ENCODE measurements at regions not wholly inside any gene's neighbourhood (a gene's known extent, or its start where the extent isn't known, plus 50 kb on each side); places are given as distances from the start of the nearest gene placed in this dataset.

GRCh38 chr9:105883847-105884246 lies 189.5 kb downstream of the TMEM38B start:
- H3K9me2 ChIP-seq (ENCODE audit: insufficient read depth, low read length) = no peaks in the 10 kb centered on the region
- H3K79me2 ChIP-seq (ENCODE audit: insufficient read depth, low read depth, low read length) = no peaks in the 10 kb centered on the region
- no peak overlapping the region for H3K4me3 ChIP-seq (ENCODE audit: low read depth, low read length, poor library complexity, severe bottlenecking)
- no peak overlapping the region for H3K27ac ChIP-seq (ENCODE audit: low read depth, low read length, poor library complexity, severe bottlenecking)
- intact Hi-C loops (cut with micrococcal nuclease; ENCODE audit: unreplicated experiment) = loop anchor here (5.0 kb wide), 2 partner anchors 42 to 457 kb away; no protein-coding TSS in a partner anchor
- no peaks in the 10 kb centered on the region for H3K36me3 ChIP-seq (ENCODE audit: insufficient read depth, low read length)
- no TSS peak for BruUV-seq (replicated peaks)
- no peaks in the 10 kb centered on the region for H4K20me1 ChIP-seq (ENCODE audit: insufficient read depth, low read length)
- CTCF ChIA-PET (ENCODE audit: unreplicated experiment) = no interaction called here
- POLR2A ChIA-PET = interaction anchor here (0.6 to 0.7 kb wide), 2 partner anchors 42 to 1937 kb away, joined by 3 to 4 read pairs; no protein-coding TSS in a partner anchor
- H3K4me2 ChIP-seq (ENCODE audit: low read length) = no peak overlapping the region
- H2AFZ ChIP-seq (ENCODE audit: low read length) = no peak overlapping the region
- no peaks in the 10 kb centered on the region for H3K4me1 ChIP-seq (ENCODE audit: insufficient read depth, low read length, poor library complexity, severe bottlenecking)
- no peak for DNase-seq (ENCODE audit: low spot score)
- H3K9me3 ChIP-seq (ENCODE audit: low read length) = no peaks in the 10 kb centered on the region
- no peak for TF ChIP-seq CTCF (conservative IDR thresholded peaks at IDR 0.05; ENCODE audit: low read length)
- no peak for TF ChIP-seq EZH2phosphoT487 (IDR thresholded peaks at IDR 0.05; ENCODE audit: borderline replicate concordance, low read depth, low read length)

GRCh38 chr9:105884416-105884815 lies 190.1 kb downstream of the TMEM38B start:
- Histone ChIP-seq H3K9me2 (ENCODE audit: insufficient read depth, low read length) (no peaks in the 10 kb centered on the region), H2AFZ (ENCODE audit: low read length) (no peak overlapping the region), H3K9me3 (ENCODE audit: low read length) (no peaks in the 10 kb centered on the region), H3K4me1 (ENCODE audit: insufficient read depth, low read length, poor library complexity, severe bottlenecking) (no peaks in the 10 kb centered on the region), H3K4me2 (ENCODE audit: low read length) (no peak overlapping the region), H4K20me1 (ENCODE audit: insufficient read depth, low read length) (no peaks in the 10 kb centered on the region), H3K36me3 (ENCODE audit: insufficient read depth, low read length) (no peaks in the 10 kb centered on the region), H3K4me3 (ENCODE audit: low read depth, low read length, poor library complexity, severe bottlenecking) (no peak overlapping the region), H3K79me2 (ENCODE audit: insufficient read depth, low read depth, low read length) (no peaks in the 10 kb centered on the region), H3K27ac (ENCODE audit: low read depth, low read length, poor library complexity, severe bottlenecking) (no peak overlapping the region)
- POLR2A ChIA-PET = interaction anchor here (0.6 kb wide), 1 partner anchor 1937 kb away, joined by 4 read pairs; no protein-coding TSS in a partner anchor
- intact Hi-C loops (cut with micrococcal nuclease; ENCODE audit: unreplicated experiment) = loop anchor here (5.0 kb wide), 2 partner anchors 42 to 457 kb away; no protein-coding TSS in a partner anchor
- no TSS peak for BruUV-seq (replicated peaks)
- DNase-seq (ENCODE audit: low spot score) = no peak
- CTCF ChIA-PET (ENCODE audit: unreplicated experiment) = no interaction called here
- TF ChIP-seq CTCF (conservative IDR thresholded peaks at IDR 0.05; ENCODE audit: low read length) (no peak), EZH2phosphoT487 (IDR thresholded peaks at IDR 0.05; ENCODE audit: borderline replicate concordance, low read depth, low read length) (no peak)

GRCh38 chr9:105886136-105886535 lies 191.8 kb downstream of the TMEM38B start:
- Histone ChIP-seq H3K9me2 (ENCODE audit: insufficient read depth, low read length) (no peaks in the 10 kb centered on the region), H2AFZ (ENCODE audit: low read length) (no peak overlapping the region), H3K9me3 (ENCODE audit: low read length) (no peaks in the 10 kb centered on the region), H3K27ac (ENCODE audit: low read depth, low read length, poor library complexity, severe bottlenecking) (no peak overlapping the region), H3K4me2 (ENCODE audit: low read length) (no peak overlapping the region), H3K4me3 (ENCODE audit: low read depth, low read length, poor library complexity, severe bottlenecking) (no peak overlapping the region), H3K79me2 (ENCODE audit: insufficient read depth, low read depth, low read length) (no peaks in the 10 kb centered on the region), H3K4me1 (ENCODE audit: insufficient read depth, low read length, poor library complexity, severe bottlenecking) (no peaks in the 10 kb centered on the region), H3K36me3 (ENCODE audit: insufficient read depth, low read length) (no peaks in the 10 kb centered on the region), H4K20me1 (ENCODE audit: insufficient read depth, low read length) (no peaks in the 10 kb centered on the region)
- no peak for DNase-seq (ENCODE audit: low spot score)
- no TSS peak for BruUV-seq (replicated peaks)
- intact Hi-C loops (cut with micrococcal nuclease; ENCODE audit: unreplicated experiment) = no loop called here
- POLR2A ChIA-PET = no interaction called here
- CTCF ChIA-PET (ENCODE audit: unreplicated experiment) = no interaction called here
- TF ChIP-seq EZH2phosphoT487 (IDR thresholded peaks at IDR 0.05; ENCODE audit: borderline replicate concordance, low read depth, low read length) = no peak
- no peak for TF ChIP-seq CTCF (conservative IDR thresholded peaks at IDR 0.05; ENCODE audit: low read length)
